Psoas muscle (tissue), 7 donors: ENCODE measurements at regions not wholly inside any gene's neighbourhood (a gene's known extent, or its start where the extent isn't known, plus 50 kb on each side); places are given as distances from the start of the nearest gene placed in this dataset.

Experiments used
- ATAC-seq, 4 donors: fragments of 200-7000 bp; cut with Tn5 transposase; one replicate each; pipeline ENCODE4 v1.9.1; 2020; ENCODE audit warnings: moderate library complexity in 3 of 4, mild to moderate bottlenecking in 2 of 4
- DNase-seq, 2 donors: peaks; one replicate each; pipeline ENCODE4 v3.0.0-alpha.2; 2020
- H3K27ac ChIP-seq: fragments of 200-600 bp; one replicate; pipeline ENCODE4 v1.8.0; 2022
- H3K27me3 ChIP-seq, 3 donors: fragments of 200-600 bp in 1 of 3; one replicate each; pipeline versions ENCODE4 v1.6.1 to v1.8.0; 2013 to 2022; ENCODE audit warnings: low read length in 2 of 3, mild to moderate bottlenecking in 2 of 3, moderate library complexity in 1 of 3; ENCODE audit not compliant: insufficient read depth in 3 of 3
- H3K36me3 ChIP-seq, 2 donors: fragments of 200-600 bp in 1 of 2; one replicate each; pipeline versions ENCODE4 v1.6.1 to v1.8.0; 2013 to 2022; ENCODE audit warnings: low read depth in 1 of 2, mild to moderate bottlenecking in 1 of 2, moderate library complexity in 1 of 2; ENCODE audit not compliant: insufficient read depth in 1 of 2
- H3K4me1 ChIP-seq: fragments of 200-600 bp; one replicate; pipeline ENCODE4 v1.8.0; 2022
- H3K4me3 ChIP-seq: fragments of 200-600 bp; one replicate; pipeline ENCODE4 v1.8.0; 2022; ENCODE audit warnings: mild to moderate bottlenecking
- H3K9me3 ChIP-seq: fragments of 200-600 bp; one replicate; pipeline ENCODE4 v1.8.0; 2022
- CTCF ChIP-seq: fragments of 200-600 bp; IDR thresholded peaks from one replicate; pipeline ENCODE4 v1.8.0; 2022; ENCODE audit warnings: antibody characterized with exemption
- WGBS, 3 donors: extraction: QIAGEN DNeasy Blood & Tissue Kit; methylation state at CpG; one replicate each; pipeline versions ENCODE4 v1.1.6 to v1.1.7; 2013; 5-methylcytosine and 5-hydroxymethylcytosine counted together
- intact Hi-C, 2 donors: fragments of 100-400 bp; cut with DNase I; formaldehyde crosslinking; loops; one replicate each; pipeline versions ENCODE4 v1.11.0 to v1.14.2; 2022
- donor health status: healthy with polysubstance abuse.
- donor health status: DM: no; HTN: no; CAD: no; lungs with moderate emphysema.
- donor health status: Bipolar disorder and iron deficiency.
- donor health status: healthy.
- donor health status: DM: yes; HTN: yes; CAD: no.
- donor health status: DM: no; HTN: no; CAD: no.
- donor health status: DM: yes; HTN: yes; CAD: no.

GRCh38 chr14:86388216-86388615 lies 858.3 kb downstream of the FLRT2 start:
- Histone ChIP-seq H3K36me3 (no peaks in the 10 kb centered on the region), H3K4me1 (no peaks in the 10 kb centered on the region), H3K9me3 (no peaks in the 10 kb centered on the region), H3K4me3 (no peak overlapping the region), H3K27me3 (no peaks in the 10 kb centered on the region), H3K27ac (no peak overlapping the region)
- intact Hi-C loops = no loop called here
- 77 to 81% (median 78%) methylated on average over 3 of the region's 3 CpGs for WGBS, 3 donors
- ATAC-seq (no peak), DNase-seq (no peak)
- no peak for TF ChIP-seq CTCF

- WGBS, 3 donors = 72 to 75% (median 74%) methylated on average over 1 of the region's 1 CpG
Measured at GRCh38 chr14:86373886-86374285, 843.9 kb downstream of the FLRT2 start.

GRCh38 chr14:86372402-86372801 lies 842.5 kb downstream of the FLRT2 start:
- ATAC-seq = no peak
- WGBS, 3 donors = 93 to 97% (median 96%) methylated on average over 1 of the region's 1 CpG
- intact Hi-C loops = no loop called here

More at GRCh38 chr14:86373886-86374285, 843.9 kb downstream of the FLRT2 start:
- Histone ChIP-seq H3K27ac (no peak overlapping the region), H3K36me3 (no peaks in the 10 kb centered on the region), H3K9me3 (no peaks in the 10 kb centered on the region), H3K27me3 (no peaks in the 10 kb centered on the region), H3K4me3 (no peak overlapping the region), H3K4me1 (no peaks in the 10 kb centered on the region)
- ATAC-seq (no peak), DNase-seq (no peak)
- TF ChIP-seq CTCF = no peak
- intact Hi-C loops = no loop called here

GRCh38 chr14:86364634-86365033 lies 834.7 kb downstream of the FLRT2 start:
- WGBS, 3 donors = 81 to 100% (median 91%) methylated on average over 4 of the region's 4 CpGs

More at GRCh38 chr14:86372402-86372801, 842.5 kb downstream of the FLRT2 start:
- no peaks in the 10 kb centered on the region for H3K9me3 ChIP-seq
- no peak for DNase-seq
- no peak overlapping the region for H3K27ac ChIP-seq
- no peaks in the 10 kb centered on the region for H3K36me3 ChIP-seq
- H3K27me3 ChIP-seq = no peaks in the 10 kb centered on the region
- no peaks in the 10 kb centered on the region for H3K4me1 ChIP-seq
- H3K4me3 ChIP-seq = no peak overlapping the region
- TF ChIP-seq CTCF = no peak

More at GRCh38 chr14:86364634-86365033, 834.7 kb downstream of the FLRT2 start:
- ATAC-seq = no peak
- Histone ChIP-seq H3K9me3 (no peaks in the 10 kb centered on the region), H3K27ac (no peak overlapping the region), H3K4me1 (no peaks in the 10 kb centered on the region), H3K4me3 (no peak overlapping the region), H3K27me3 (no peaks in the 10 kb centered on the region), H3K36me3 (no peaks in the 10 kb centered on the region)
- no peak for DNase-seq
- no peak for TF ChIP-seq CTCF
- intact Hi-C loops = no loop called here
